ENCODE measurements at regions not wholly inside any gene's neighbourhood (a gene's known extent, or its start where the extent isn't known, plus 50 kb on each side); places are given as distances from the start of the nearest gene placed in this dataset.

DNA sequence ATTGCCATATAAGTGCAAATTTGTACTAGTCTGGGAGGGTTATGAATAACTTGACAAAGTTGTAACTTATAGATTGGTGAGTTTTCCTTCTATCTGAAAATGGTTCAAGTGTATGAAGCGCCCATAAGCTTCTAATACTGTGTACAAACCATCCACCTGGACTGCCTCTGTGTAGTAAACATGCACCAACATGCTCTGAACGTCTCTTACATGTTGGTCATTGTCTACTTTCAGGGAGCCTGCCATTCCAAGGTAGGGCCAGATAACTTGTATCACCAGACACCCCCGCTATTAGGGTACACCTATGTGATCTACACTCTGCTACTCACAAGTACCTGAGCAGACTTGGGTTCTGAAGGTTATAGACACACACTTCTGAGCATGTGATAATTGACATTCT, 735.5 kb upstream of the API5 start:
- no peak for ATAC-seq

GRCh38 chr11:42589286-42589685, 722.5 kb upstream of the API5 start:
- no peaks in the 10 kb centered on the region for H3K4me1 ChIP-seq
- intact Hi-C loops (cut with DNase I): no loop called here
- no peaks in the 10 kb centered on the region for H3K27me3 ChIP-seq
- ATAC-seq: no peak
- H3K36me3 ChIP-seq: no peaks in the 10 kb centered on the region
- H3K27ac ChIP-seq: no peak overlapping the region
- TF ChIP-seq, protein P1, sequence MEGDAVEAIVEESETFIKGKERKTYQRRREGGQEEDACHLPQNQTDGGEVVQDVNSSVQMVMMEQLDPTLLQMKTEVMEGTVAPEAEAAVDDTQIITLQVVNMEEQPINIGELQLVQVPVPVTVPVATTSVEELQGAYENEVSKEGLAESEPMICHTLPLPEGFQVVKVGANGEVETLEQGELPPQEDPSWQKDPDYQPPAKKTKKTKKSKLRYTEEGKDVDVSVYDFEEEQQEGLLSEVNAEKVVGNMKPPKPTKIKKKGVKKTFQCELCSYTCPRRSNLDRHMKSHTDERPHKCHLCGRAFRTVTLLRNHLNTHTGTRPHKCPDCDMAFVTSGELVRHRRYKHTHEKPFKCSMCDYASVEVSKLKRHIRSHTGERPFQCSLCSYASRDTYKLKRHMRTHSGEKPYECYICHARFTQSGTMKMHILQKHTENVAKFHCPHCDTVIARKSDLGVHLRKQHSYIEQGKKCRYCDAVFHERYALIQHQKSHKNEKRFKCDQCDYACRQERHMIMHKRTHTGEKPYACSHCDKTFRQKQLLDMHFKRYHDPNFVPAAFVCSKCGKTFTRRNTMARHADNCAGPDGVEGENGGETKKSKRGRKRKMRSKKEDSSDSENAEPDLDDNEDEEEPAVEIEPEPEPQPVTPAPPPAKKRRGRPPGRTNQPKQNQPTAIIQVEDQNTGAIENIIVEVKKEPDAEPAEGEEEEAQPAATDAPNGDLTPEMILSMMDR (IDR thresholded peaks at IDR 0.05): no peak
- 31 to 49% methylated on average over 2 of the region's 2 CpGs for WGBS, 2 donors
- no peaks in the 10 kb centered on the region for H3K9me3 ChIP-seq
- no peak for DNase-seq
- FAIRE-seq: no peak
- H3K4me3 ChIP-seq: no peak overlapping the region

More for the DNA sequence above, 735.5 kb upstream of the API5 start:
- 33 to 40% methylated on average over 3 of the region's 3 CpGs for WGBS, 2 donors
- Histone ChIP-seq H3K36me3 (no peaks in the 10 kb centered on the region), H3K27me3 (no peaks in the 10 kb centered on the region), H3K4me1 (no peaks in the 10 kb centered on the region), H3K9me3 (no peaks in the 10 kb centered on the region), H3K4me3 (no peak overlapping the region), H3K27ac (no peak overlapping the region)
- intact Hi-C loops (cut with DNase I): no loop called here
- TF ChIP-seq, protein P1 (IDR thresholded peaks at IDR 0.05): no peak
- no peak for DNase-seq
- no peak for FAIRE-seq

DNA sequence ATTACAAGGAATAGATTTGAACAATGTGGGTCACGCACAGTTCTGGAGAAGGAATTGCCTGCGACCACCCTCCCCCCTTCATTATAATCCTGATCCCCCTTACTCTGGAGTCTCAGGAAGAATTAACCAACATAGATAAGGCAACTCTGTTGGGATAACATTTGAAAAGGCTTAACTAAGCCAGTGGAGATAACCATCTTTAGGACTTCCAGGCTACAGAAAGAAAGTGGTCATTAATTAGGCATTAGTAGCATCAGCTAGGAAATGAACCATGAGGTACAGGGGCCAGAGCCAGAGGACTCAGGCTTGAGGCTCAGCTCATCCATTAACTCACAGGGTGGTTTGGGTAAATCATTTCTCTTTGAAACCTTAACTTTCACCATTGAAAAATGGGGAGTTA, 720.0 kb upstream of the API5 start:
- Histone ChIP-seq H3K27ac (no peak overlapping the region), H3K9me3 (no peaks in the 10 kb centered on the region), H3K4me3 (no peak overlapping the region), H3K36me3 (no peaks in the 10 kb centered on the region), H3K4me1 (no peaks in the 10 kb centered on the region), H3K27me3 (no peaks in the 10 kb centered on the region)
- ATAC-seq: no peak
- no peak for FAIRE-seq
- TF ChIP-seq, protein P1 (IDR thresholded peaks at IDR 0.05): no peak
- WGBS, 2 donors: 49 to 64% methylated on average over 2 of the region's 2 CpGs
- intact Hi-C loops (cut with DNase I): no loop called here
- DNase-seq: no peak

DNA sequence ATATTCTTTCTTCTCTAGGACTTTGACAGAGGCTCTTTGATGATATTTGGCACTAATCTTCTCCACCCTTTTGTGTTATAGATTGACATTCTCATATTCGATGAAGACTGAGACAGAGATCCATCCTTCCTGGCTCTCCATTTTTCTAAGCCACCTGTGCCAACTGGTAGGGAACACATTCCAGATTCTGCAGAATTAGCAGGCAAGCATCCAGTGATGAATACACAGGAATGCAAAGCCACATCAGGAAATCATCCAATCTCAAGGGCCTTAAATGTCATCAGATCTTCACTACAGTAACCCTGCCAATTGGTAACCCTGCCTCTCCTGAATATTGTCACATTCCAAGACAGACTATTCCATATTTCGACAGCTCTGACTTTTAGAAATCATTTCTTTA, 718.4 kb upstream of the API5 start:
- no peak overlapping the region for H3K4me3 ChIP-seq
- TF ChIP-seq, protein P1 (IDR thresholded peaks at IDR 0.05): no peak
- no peaks in the 10 kb centered on the region for H3K4me1 ChIP-seq
- no peaks in the 10 kb centered on the region for H3K9me3 ChIP-seq
- no peaks in the 10 kb centered on the region for H3K36me3 ChIP-seq
- no peak for DNase-seq
- no peaks in the 10 kb centered on the region for H3K27me3 ChIP-seq
- no peak for ATAC-seq
- no peak for FAIRE-seq
- 50 to 69% methylated on average over 2 of the region's 2 CpGs for WGBS, 2 donors
- intact Hi-C loops (cut with DNase I): no loop called here
- H3K27ac ChIP-seq: no peak overlapping the region

GRCh38 chr11:42595876-42596275, 715.9 kb upstream of the API5 start:
- no peak for ATAC-seq
- 9 to 10% methylated on average over 2 of the region's 2 CpGs for WGBS, 2 donors
- TF ChIP-seq, protein P1 (IDR thresholded peaks at IDR 0.05): no peak
- H3K36me3 ChIP-seq: no peaks in the 10 kb centered on the region
- no peaks in the 10 kb centered on the region for H3K4me1 ChIP-seq
- H3K27ac ChIP-seq: no peak overlapping the region
- no peaks in the 10 kb centered on the region for H3K9me3 ChIP-seq
- DNase-seq: no peak
- intact Hi-C loops (cut with DNase I): no loop called here
- FAIRE-seq: no peak
- H3K27me3 ChIP-seq: no peaks in the 10 kb centered on the region
- no peak overlapping the region for H3K4me3 ChIP-seq
